KOPT-K1 (cell line): ENCODE measurements at regions not wholly inside any gene's neighbourhood (a gene's known extent, or its start where the extent isn't known, plus 50 kb on each side); places are given as distances from the start of the nearest gene placed in this dataset.

Experiments used
- H3K27ac ChIP-seq: fragments of 200-600 bp; sonication (generic); 2 replicates; pipeline ENCODE4 v1.5.1; 2016; ENCODE audit warnings: antibody characterized with exemption, mild to moderate bottlenecking, low read depth, low read length; ENCODE audit not compliant: poor library complexity, severe bottlenecking
- H3K36me3 ChIP-seq: fragments of 200-600 bp; sonication (generic); 2 replicates; pipeline ENCODE4 v1.5.1; 2017; ENCODE audit warnings: antibody characterized with exemption, mild to moderate bottlenecking, low read length, moderate library complexity; ENCODE audit not compliant: insufficient read depth
- H3K9me3 ChIP-seq: fragments of 200-600 bp; sonication (generic); 2 replicates; pipeline ENCODE4 v1.5.1; 2017; ENCODE audit warnings: antibody characterized with exemption, low read length, mild to moderate bottlenecking; ENCODE audit not compliant: insufficient read depth, poor library complexity, severe bottlenecking

GRCh38 chr20:57088436-57088835 lies 178.0 kb downstream of the BMP7 start:
- Histone ChIP-seq H3K9me3 (no peaks in the 10 kb centered on the region), H3K27ac (no peak overlapping the region), H3K36me3 (no peaks in the 10 kb centered on the region)

DNA sequence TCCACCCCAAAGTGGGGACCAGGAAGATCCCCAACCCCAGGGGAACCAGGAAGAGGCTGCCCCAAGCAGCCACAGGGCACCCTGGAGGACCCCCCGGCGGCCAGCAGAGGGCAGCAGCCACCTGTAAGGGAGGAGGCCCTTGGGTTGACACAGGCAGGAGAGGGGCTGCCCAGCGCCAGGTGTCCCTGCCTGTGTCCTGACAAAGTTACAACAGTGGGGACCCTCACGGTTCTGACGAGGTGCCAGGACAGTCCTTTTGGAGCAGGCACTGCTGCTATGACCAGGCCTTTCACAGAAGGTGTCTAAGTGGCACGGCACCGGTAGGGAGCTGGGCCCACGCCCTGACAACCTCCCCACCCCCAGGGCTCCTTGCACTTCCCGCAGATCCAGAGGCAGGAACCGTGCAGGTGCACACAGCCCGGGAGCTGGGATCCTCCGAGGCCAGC lies 176.7 kb downstream of the BMP7 start:
- Histone ChIP-seq H3K36me3 (no peaks in the 10 kb centered on the region), H3K27ac (no peak overlapping the region), H3K9me3 (no peaks in the 10 kb centered on the region)

- no peaks in the 10 kb centered on the region for H3K36me3 ChIP-seq
- no peaks in the 10 kb centered on the region for H3K9me3 ChIP-seq
- no peak overlapping the region for H3K27ac ChIP-seq
These were observed 175.6 kb downstream of the BMP7 start for GRCh38 chr20:57090590-57091560.

DNA sequence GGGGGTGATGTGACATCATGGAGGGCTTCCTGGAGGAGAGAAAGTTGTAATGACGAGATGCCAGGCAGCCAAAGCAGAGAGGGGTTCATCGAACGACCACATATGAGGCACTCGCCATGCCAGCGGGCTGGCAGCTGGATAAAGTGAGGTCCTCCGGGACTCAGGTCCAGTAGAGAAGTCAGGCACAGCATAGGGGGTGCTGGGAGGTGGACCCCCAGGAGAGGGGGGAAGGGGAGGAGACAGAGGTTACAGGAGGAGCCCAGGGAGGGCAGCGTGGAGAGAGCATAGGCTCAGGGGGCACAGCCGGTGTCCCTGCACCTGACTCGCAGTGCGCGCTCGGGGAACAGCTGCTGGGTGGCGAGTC lies 174.7 kb downstream of the BMP7 start:
- no peaks in the 10 kb centered on the region for H3K36me3 ChIP-seq
- no peaks in the 10 kb centered on the region for H3K9me3 ChIP-seq

DNA sequence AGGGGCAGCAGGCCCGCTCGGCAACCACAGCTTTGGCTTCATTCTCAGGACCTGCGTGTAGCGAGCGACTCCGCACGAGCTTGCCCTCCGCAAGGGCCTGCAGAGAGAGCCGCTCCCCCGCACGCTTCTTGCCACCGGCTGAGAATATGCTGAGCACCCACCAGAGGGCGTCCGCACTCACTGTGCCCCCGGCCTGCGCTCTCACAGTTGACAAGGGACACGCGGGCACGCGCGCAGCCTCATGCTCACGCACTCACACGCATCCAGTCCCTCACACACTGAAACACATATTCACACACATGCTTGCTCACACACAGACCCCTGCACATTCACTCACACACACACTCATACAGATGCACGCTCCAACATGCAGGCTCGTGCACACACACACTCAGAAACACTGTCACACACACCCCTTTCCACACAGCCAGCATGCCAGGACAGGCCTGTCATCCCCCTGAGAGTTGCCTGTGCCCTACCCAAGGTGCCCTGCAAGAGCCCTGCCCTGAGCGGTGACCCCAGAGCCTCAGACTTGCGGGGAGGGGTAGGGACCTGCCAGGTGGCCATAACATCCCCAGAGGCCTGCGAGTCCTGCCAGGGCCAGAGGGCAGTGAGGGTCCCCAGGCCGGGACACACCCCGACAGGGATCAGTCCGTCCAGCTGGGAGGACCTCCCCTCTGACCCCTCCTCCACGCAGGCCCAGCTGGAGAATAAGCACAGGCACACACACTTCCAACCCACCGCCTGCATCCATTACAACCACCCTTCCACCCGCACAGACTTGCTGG lies 174.1 kb downstream of the BMP7 start:
- H3K9me3 ChIP-seq: no peaks in the 10 kb centered on the region
- no peak overlapping the region for H3K27ac ChIP-seq
- no peaks in the 10 kb centered on the region for H3K36me3 ChIP-seq

More for the DNA sequence above, 174.7 kb downstream of the BMP7 start:
- no peak overlapping the region for H3K27ac ChIP-seq

GRCh38 chr20:57092900-57093530 lies 173.4 kb downstream of the BMP7 start:
- no peaks in the 10 kb centered on the region for H3K36me3 ChIP-seq
- H3K27ac ChIP-seq: no peak overlapping the region
- H3K9me3 ChIP-seq: no peaks in the 10 kb centered on the region

GRCh38 chr20:57093766-57094165 lies 172.7 kb downstream of the BMP7 start:
- Histone ChIP-seq H3K27ac (no peak overlapping the region), H3K9me3 (no peaks in the 10 kb centered on the region), H3K36me3 (no peaks in the 10 kb centered on the region)

GRCh38 chr20:57094252-57094891 lies 172.1 kb downstream of the BMP7 start:
- no peak overlapping the region for H3K27ac ChIP-seq
- no peaks in the 10 kb centered on the region for H3K9me3 ChIP-seq
- H3K36me3 ChIP-seq: no peaks in the 10 kb centered on the region

DNA sequence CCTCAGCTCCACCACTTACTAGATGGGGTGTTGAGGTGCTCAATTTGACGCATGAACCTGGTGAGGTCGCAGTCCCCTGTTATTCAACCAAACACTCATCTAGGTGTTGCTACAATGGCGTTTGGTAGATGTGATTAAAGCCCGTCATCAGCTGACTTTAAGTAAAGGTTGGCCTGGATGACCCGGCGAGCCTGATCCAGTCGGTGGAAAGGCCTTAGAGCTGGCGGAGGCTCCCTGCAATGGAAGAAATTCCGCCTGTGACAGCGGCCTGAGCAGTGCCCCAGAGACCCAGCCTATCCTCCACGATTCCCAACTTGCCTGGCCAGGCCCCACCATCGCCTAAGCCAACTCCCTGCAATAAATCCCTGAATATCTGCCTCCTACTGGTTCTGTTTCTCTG lies 171.4 kb downstream of the BMP7 start:
- Histone ChIP-seq H3K9me3 (peaks cover 5% of the 10 kb centered on the region), H3K27ac (no peak overlapping the region), H3K36me3 (no peaks in the 10 kb centered on the region)

DNA sequence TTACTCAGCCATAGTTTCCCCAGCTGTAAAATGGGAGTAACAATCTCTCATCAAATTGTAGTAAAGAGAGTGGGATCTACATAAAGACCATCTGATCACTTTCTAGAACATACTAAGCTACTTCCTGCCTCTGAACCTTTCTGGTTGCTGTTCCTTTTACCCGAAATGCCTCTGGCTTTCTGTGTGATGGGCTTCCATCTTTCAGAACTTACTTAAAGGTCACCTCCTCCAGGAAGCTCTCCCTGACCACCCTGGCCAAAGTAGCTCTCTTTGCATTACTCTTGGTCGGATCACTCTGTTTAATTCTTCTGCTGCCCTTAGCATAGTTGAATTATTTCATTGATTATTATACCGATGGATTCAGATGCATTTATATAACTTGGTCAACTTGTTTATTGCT lies 171.0 kb downstream of the BMP7 start:
- Histone ChIP-seq H3K27ac (no peak overlapping the region), H3K9me3 (peaks cover 9% of the 10 kb centered on the region), H3K36me3 (no peaks in the 10 kb centered on the region)

GRCh38 chr20:57097245-57097915 lies 169.1 kb downstream of the BMP7 start:
- no peak overlapping the region for H3K27ac ChIP-seq
- no peaks in the 10 kb centered on the region for H3K36me3 ChIP-seq
- H3K9me3 ChIP-seq: peaks cover 10% of the 10 kb centered on the region

GRCh38 chr20:57102160-57102559 lies 164.3 kb downstream of the BMP7 start:
- no peaks in the 10 kb centered on the region for H3K36me3 ChIP-seq
- H3K27ac ChIP-seq: no peak overlapping the region

GRCh38 chr20:57102566-57102965 lies 163.9 kb downstream of the BMP7 start:
- no peaks in the 10 kb centered on the region for H3K36me3 ChIP-seq
- H3K27ac ChIP-seq: no peak overlapping the region
- H3K9me3 ChIP-seq: peaks cover 10% of the 10 kb centered on the region

More at GRCh38 chr20:57102160-57102559, 164.3 kb downstream of the BMP7 start:
- peaks cover 10% of the 10 kb centered on the region for H3K9me3 ChIP-seq

GRCh38 chr20:57103146-57103800 lies 163.2 kb downstream of the BMP7 start:
- Histone ChIP-seq H3K9me3 (peaks cover 10% of the 10 kb centered on the region), H3K27ac (no peak overlapping the region), H3K36me3 (no peaks in the 10 kb centered on the region)
